Upper lobe of right lung (tissue), 1 donor: ENCODE measurements at regions not wholly inside any gene's neighbourhood (a gene's known extent, or its start where the extent isn't known, plus 50 kb on each side); places are given as distances from the start of the nearest gene placed in this dataset.

Source experiments
- ATAC-seq: fragments of 200-7000 bp; cut with Tn5 transposase; one replicate; pipeline ENCODE4 v1.9.1; 2020; ENCODE audit warnings: mild to moderate bottlenecking, moderate library complexity
- DNase-seq: peaks from one replicate; pipeline ENCODE4 v3.0.0-alpha.2; 2020
- H3K27ac ChIP-seq: fragments of 200-600 bp; one replicate; pipeline ENCODE4 v1.8.0; 2022
- H3K27me3 ChIP-seq: fragments of 200-600 bp; one replicate; pipeline ENCODE4 v1.8.0; 2022; ENCODE audit warnings: mild to moderate bottlenecking
- H3K36me3 ChIP-seq: fragments of 200-600 bp; one replicate; pipeline ENCODE4 v1.8.0; 2022
- H3K4me1 ChIP-seq: fragments of 200-600 bp; one replicate; pipeline ENCODE4 v1.8.0; 2022
- H3K4me3 ChIP-seq: fragments of 200-600 bp; one replicate; pipeline ENCODE4 v1.8.0; 2022; ENCODE audit warnings: mild to moderate bottlenecking
- H3K9me3 ChIP-seq: fragments of 200-600 bp; one replicate; pipeline ENCODE4 v1.8.0; 2022
- intact Hi-C: fragments of 100-400 bp; cut with DNase I; formaldehyde crosslinking; loops from one replicate; pipeline ENCODE4 v1.11.0; 2022
- TF ChIP-seq, protein P1 (sequence below): fragments of 200-600 bp; IDR thresholded peaks from one replicate; pipeline ENCODE4 v1.8.0; 2022; ENCODE audit warnings: antibody characterized with exemption
- donor health status: DM: no; HTN: yes; CAD: no; lungs with severe emphysema.

DNA sequence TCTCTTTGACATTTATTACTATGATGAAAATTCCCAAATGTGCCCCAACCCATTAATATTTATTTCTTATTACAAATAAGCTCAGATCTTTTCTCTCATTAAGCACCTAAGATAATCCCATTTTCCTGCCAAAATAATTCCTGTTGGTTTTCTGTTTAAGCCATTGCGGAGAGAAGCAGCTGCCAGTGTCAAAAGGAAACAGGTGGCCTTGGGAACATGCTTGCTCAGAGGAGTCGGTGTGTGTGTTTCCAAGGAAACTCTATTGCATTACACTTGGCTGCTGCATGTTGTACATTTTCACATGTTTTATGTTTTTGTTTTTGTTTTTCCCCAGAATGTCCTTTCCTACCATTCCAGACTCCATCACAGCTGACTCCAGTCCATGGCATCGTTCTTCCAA lies 56.4 kb downstream of the CD24 start:
- intact Hi-C loops: no loop called here
- ATAC-seq (no peak), DNase-seq (no peak)
- Histone ChIP-seq H3K4me1 (no peaks in the 10 kb centered on the region), H3K4me3 (no peak overlapping the region), H3K27ac (no peak overlapping the region), H3K27me3 (no peaks in the 10 kb centered on the region), H3K9me3 (no peaks in the 10 kb centered on the region), H3K36me3 (no peaks in the 10 kb centered on the region)
- TF ChIP-seq, protein P1, sequence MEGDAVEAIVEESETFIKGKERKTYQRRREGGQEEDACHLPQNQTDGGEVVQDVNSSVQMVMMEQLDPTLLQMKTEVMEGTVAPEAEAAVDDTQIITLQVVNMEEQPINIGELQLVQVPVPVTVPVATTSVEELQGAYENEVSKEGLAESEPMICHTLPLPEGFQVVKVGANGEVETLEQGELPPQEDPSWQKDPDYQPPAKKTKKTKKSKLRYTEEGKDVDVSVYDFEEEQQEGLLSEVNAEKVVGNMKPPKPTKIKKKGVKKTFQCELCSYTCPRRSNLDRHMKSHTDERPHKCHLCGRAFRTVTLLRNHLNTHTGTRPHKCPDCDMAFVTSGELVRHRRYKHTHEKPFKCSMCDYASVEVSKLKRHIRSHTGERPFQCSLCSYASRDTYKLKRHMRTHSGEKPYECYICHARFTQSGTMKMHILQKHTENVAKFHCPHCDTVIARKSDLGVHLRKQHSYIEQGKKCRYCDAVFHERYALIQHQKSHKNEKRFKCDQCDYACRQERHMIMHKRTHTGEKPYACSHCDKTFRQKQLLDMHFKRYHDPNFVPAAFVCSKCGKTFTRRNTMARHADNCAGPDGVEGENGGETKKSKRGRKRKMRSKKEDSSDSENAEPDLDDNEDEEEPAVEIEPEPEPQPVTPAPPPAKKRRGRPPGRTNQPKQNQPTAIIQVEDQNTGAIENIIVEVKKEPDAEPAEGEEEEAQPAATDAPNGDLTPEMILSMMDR: no peak

DNA sequence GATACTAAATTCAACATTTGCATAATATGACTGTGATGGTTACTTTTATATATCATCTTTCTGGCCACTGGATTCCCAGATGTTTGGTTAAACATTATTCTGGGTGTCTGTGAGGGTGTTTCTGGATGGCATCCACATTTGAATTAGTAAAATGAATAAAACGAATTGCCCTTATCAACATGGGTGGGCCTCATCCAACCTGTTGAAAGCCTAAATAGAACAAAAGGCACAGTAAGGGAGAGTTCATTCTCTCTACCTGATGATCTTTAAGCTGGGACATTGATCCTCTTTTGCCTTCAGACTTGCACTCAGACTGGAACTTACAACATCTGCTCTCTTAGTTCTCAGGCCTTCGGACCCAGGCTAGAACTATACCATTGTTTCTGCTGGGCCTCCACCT lies 57.6 kb downstream of the CD24 start:
- no peak overlapping the region for H3K4me3 ChIP-seq
- H3K27ac ChIP-seq: no peak overlapping the region
- TF ChIP-seq, protein P1: no peak
- intact Hi-C loops: no loop called here
- DNase-seq (no peak), ATAC-seq (no peak)
- H3K27me3 ChIP-seq: no peaks in the 10 kb centered on the region
- no peaks in the 10 kb centered on the region for H3K36me3 ChIP-seq
- no peaks in the 10 kb centered on the region for H3K9me3 ChIP-seq
- H3K4me1 ChIP-seq: no peaks in the 10 kb centered on the region

DNA sequence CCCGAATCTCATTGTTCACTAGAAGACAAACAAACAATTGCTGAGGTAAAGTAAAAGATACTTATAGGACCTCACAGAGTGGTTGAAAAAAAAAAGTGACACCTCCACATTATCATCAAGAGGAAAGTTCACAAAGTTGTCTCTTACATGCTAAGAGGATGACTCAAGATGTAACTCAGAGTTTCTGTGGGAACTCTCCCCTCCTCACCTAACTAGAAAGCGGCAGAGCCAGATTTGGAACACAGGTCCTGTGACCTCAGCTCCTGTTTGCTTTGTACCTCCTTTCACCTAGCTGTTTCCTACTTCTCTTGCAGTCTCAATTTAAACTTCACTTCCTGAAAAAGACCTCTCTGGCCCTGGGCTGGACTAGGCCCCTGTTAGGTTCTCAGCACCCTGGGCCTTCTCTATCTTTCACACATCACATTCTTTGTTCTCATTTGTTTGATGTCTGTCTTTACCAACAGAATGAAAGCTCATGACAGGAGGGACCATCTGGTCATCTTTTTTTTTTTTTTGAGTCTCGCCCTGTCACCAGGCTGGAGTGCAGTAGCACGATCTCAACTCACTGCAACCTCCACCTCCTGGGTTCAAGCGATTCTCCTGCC lies 60.8 kb downstream of the CD24 start:
- H3K4me1 ChIP-seq: no peaks in the 10 kb centered on the region
- TF ChIP-seq, protein P1: no peak
- no peaks in the 10 kb centered on the region for H3K9me3 ChIP-seq
- no peak overlapping the region for H3K4me3 ChIP-seq
- no peak for ATAC-seq
- H3K27ac ChIP-seq: no peak overlapping the region
- no peak for DNase-seq
- intact Hi-C loops: no loop called here
- H3K36me3 ChIP-seq: no peaks in the 10 kb centered on the region
- no peaks in the 10 kb centered on the region for H3K27me3 ChIP-seq

DNA sequence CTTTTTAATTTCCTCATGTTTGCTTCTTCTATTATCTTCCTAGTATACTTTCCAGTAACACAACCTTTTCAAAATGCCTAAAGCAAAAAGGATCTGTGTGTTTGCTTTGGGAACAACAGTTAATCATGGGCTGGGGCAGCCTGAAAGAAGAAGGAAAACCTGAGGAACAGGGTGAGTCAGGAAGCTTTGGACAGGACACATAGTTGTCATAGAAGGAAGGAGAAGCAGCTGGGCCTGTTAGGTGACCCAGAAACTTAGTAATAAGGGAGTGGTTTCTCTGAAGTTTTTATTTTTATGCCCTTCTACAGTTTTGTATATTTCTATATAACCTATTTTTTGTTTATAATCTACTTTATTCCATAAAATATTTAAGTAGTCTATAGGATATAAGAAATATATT lies 61.4 kb downstream of the CD24 start:
- no peaks in the 10 kb centered on the region for H3K36me3 ChIP-seq
- no peaks in the 10 kb centered on the region for H3K4me1 ChIP-seq
- no peak overlapping the region for H3K4me3 ChIP-seq
- H3K27me3 ChIP-seq: no peaks in the 10 kb centered on the region
- H3K27ac ChIP-seq: no peak overlapping the region
- TF ChIP-seq, protein P1: no peak
- DNase-seq (no peak), ATAC-seq (no peak)
- intact Hi-C loops: no loop called here
- no peaks in the 10 kb centered on the region for H3K9me3 ChIP-seq

DNA sequence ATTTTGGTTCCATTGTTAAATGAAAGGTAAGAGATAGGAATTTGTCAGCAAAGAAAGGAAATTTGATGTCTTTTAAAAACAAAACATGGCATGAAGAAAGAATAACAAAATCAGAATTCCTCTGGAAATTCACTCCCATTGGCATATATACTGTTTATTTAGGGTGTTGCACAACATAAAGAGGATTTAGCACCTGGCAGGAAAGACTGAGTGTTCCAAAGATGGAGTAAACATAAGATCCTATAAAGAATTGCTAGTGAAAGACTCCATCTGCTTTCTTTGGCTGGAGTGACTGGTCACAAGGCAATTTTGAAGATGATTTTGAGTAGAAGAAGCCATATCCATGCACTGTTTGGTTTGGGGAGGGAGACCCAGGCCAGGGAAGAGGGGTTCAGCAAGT lies 62.4 kb downstream of the CD24 start:
- intact Hi-C loops: no loop called here
- no peak for DNase-seq

More for the DNA sequence above, 62.4 kb downstream of the CD24 start:
- H3K9me3 ChIP-seq: no peaks in the 10 kb centered on the region
- TF ChIP-seq, protein P1: no peak
- ATAC-seq: no peak
- H3K36me3 ChIP-seq: no peaks in the 10 kb centered on the region
- no peaks in the 10 kb centered on the region for H3K4me1 ChIP-seq
- H3K27me3 ChIP-seq: no peaks in the 10 kb centered on the region
- no peak overlapping the region for H3K4me3 ChIP-seq
- H3K27ac ChIP-seq: no peak overlapping the region
